Stimulated activated CD8-positive, alpha-beta memory T cell treated with anti-CD3 and anti-CD28 coated beads, Interleukin-4, amount 100 ng/mL, for 48 hours (primary cell): ENCODE measurements at regions not wholly inside any gene's neighbourhood (a gene's known extent, or its start where the extent isn't known, plus 50 kb on each side); places are given as distances from the start of the nearest gene placed in this dataset.

Experiments used
- DNase-seq: peaks from one replicate; pipeline ENCODE4 v3.0.0-alpha.2; 2020

GRCh38 chr1:4599521-4599920 lies 54.9 kb upstream of the AJAP1 start:
- no peak for DNase-seq

GRCh38 chr1:4599951-4600481 lies 54.4 kb upstream of the AJAP1 start:
- no peak for DNase-seq

- DNase-seq, result no peak
These were observed 53.6 kb upstream of the AJAP1 start for GRCh38 chr1:4600615-4601460.

- no peak for DNase-seq
These were observed 52.5 kb upstream of the AJAP1 start for GRCh38 chr1:4601941-4602340.

- no peak for DNase-seq
These were observed 51.7 kb upstream of the AJAP1 start for GRCh38 chr1:4602462-4603294.

- DNase-seq, result no peak
These were observed 50.9 kb upstream of the AJAP1 start for GRCh38 chr1:4603295-4604110.
